ENCODE measurements at regions not wholly inside any gene's neighbourhood (a gene's known extent, or its start where the extent isn't known, plus 50 kb on each side); places are given as distances from the start of the nearest gene placed in this dataset.
A peak's percentile ranks its signal among the peaks of the same experiment; 100 is the strongest.
"Not testable (repeated sequence)": the region's sequence is repeated elsewhere in the genome, so short reads cannot be mapped to it uniquely, and the experiment has no call there.

- in situ Hi-C loops (cut with HindIII; ENCODE audit: low pct_unique_long_range_greater_than_20kb, low sequenced_read_pairs); DNase-seq (ENCODE audit: low read depth): not testable (repeated sequence)
Observed at GRCh38 chr3:147245638-147246037, 160.7 kb downstream of the ZIC4 start.

GRCh38 chr3:147245022-147245421 is 161.3 kb downstream of the ZIC4 start:
- in situ Hi-C loops (cut with HindIII; ENCODE audit: low pct_unique_long_range_greater_than_20kb, low sequenced_read_pairs); DNase-seq (ENCODE audit: low read depth): not testable (repeated sequence)

GRCh38 chr3:147244397-147244796 is 161.9 kb downstream of the ZIC4 start:
- no peak for DNase-seq (ENCODE audit: low read depth)
- in situ Hi-C loops (cut with HindIII; ENCODE audit: low pct_unique_long_range_greater_than_20kb, low sequenced_read_pairs) = no loop called here

- DNase-seq (ENCODE audit: low read depth) = no peak
- in situ Hi-C loops (cut with HindIII; ENCODE audit: low pct_unique_long_range_greater_than_20kb, low sequenced_read_pairs) = no loop called here
Observed at GRCh38 chr3:147240581-147240980, 165.8 kb downstream of the ZIC4 start.

GRCh38 chr3:147237991-147238390 is 168.4 kb downstream of the ZIC4 start:
- DNase-seq (ENCODE audit: low read depth) = no peak
- in situ Hi-C loops (cut with HindIII; ENCODE audit: low pct_unique_long_range_greater_than_20kb, low sequenced_read_pairs) = no loop called here

- in situ Hi-C loops (cut with HindIII; ENCODE audit: low pct_unique_long_range_greater_than_20kb, low sequenced_read_pairs) = not testable (repeated sequence)
Observed at GRCh38 chr3:147231980-147232379, 174.4 kb downstream of the ZIC4 start.

GRCh38 chr3:147231111-147231510 is 175.2 kb downstream of the ZIC4 start:
- no peak for DNase-seq (ENCODE audit: low read depth)
- in situ Hi-C loops (cut with HindIII; ENCODE audit: low pct_unique_long_range_greater_than_20kb, low sequenced_read_pairs) = no loop called here

More at GRCh38 chr3:147231980-147232379, 174.4 kb downstream of the ZIC4 start:
- not testable (repeated sequence) for DNase-seq (ENCODE audit: low read depth)

GRCh38 chr3:147222291-147222690 is 184.1 kb downstream of the ZIC4 start:
- in situ Hi-C loops (cut with HindIII; ENCODE audit: low pct_unique_long_range_greater_than_20kb, low sequenced_read_pairs) = no loop called here
- no peak for DNase-seq (ENCODE audit: low read depth)

GRCh38 chr3:147218965-147219364 is 187.4 kb downstream of the ZIC4 start:
- no peak for DNase-seq (ENCODE audit: low read depth)
- in situ Hi-C loops (cut with HindIII; ENCODE audit: low pct_unique_long_range_greater_than_20kb, low sequenced_read_pairs) = no loop called here

GRCh38 chr3:147216143-147216673 is 190.1 kb downstream of the ZIC4 start:
- DNase-seq (ENCODE audit: low read depth) = no peak
- in situ Hi-C loops (cut with HindIII; ENCODE audit: low pct_unique_long_range_greater_than_20kb, low sequenced_read_pairs) = no loop called here

- in situ Hi-C loops (cut with HindIII; ENCODE audit: low pct_unique_long_range_greater_than_20kb, low sequenced_read_pairs) = no loop called here
- no peak for DNase-seq (ENCODE audit: low read depth)
Observed at GRCh38 chr3:147215660-147216059, 190.7 kb downstream of the ZIC4 start.

GRCh38 chr3:147213633-147214032 is 192.7 kb downstream of the ZIC4 start:
- no peak for DNase-seq (ENCODE audit: low read depth)
- in situ Hi-C loops (cut with HindIII; ENCODE audit: low pct_unique_long_range_greater_than_20kb, low sequenced_read_pairs) = no loop called here

GRCh38 chr3:147210676-147211075 is 195.7 kb downstream of the ZIC4 start:
- no peak for DNase-seq (ENCODE audit: low read depth)
- in situ Hi-C loops (cut with HindIII; ENCODE audit: low pct_unique_long_range_greater_than_20kb, low sequenced_read_pairs) = no loop called here

- no peak for DNase-seq (ENCODE audit: low read depth)
- in situ Hi-C loops (cut with HindIII; ENCODE audit: low pct_unique_long_range_greater_than_20kb, low sequenced_read_pairs) = no loop called here
Observed at GRCh38 chr3:147201086-147201485, 205.3 kb downstream of the ZIC4 start.

- no peak for DNase-seq (ENCODE audit: low read depth)
- in situ Hi-C loops (cut with HindIII; ENCODE audit: low pct_unique_long_range_greater_than_20kb, low sequenced_read_pairs) = no loop called here
Observed at GRCh38 chr3:147200545-147200944, 205.8 kb downstream of the ZIC4 start.

- no peak for DNase-seq (ENCODE audit: low read depth)
- in situ Hi-C loops (cut with HindIII; ENCODE audit: low pct_unique_long_range_greater_than_20kb, low sequenced_read_pairs) = no loop called here
Observed at GRCh38 chr3:147197739-147198138, 208.6 kb downstream of the ZIC4 start.

GRCh38 chr3:147195887-147196286 is 210.5 kb downstream of the ZIC4 start:
- no peak for DNase-seq (ENCODE audit: low read depth)
- in situ Hi-C loops (cut with HindIII; ENCODE audit: low pct_unique_long_range_greater_than_20kb, low sequenced_read_pairs) = no loop called here

GRCh38 chr3:147191795-147192385 is 214.5 kb downstream of the ZIC4 start:
- DNase-seq (ENCODE audit: low read depth) = peak; percentile 27
- in situ Hi-C loops (cut with HindIII; ENCODE audit: low pct_unique_long_range_greater_than_20kb, low sequenced_read_pairs) = no loop called here

GRCh38 chr3:147189016-147189415 is 217.3 kb downstream of the ZIC4 start:
- no peak for DNase-seq (ENCODE audit: low read depth)
- in situ Hi-C loops (cut with HindIII; ENCODE audit: low pct_unique_long_range_greater_than_20kb, low sequenced_read_pairs) = no loop called here

- no peak for DNase-seq (ENCODE audit: low read depth)
- in situ Hi-C loops (cut with HindIII; ENCODE audit: low pct_unique_long_range_greater_than_20kb, low sequenced_read_pairs) = no loop called here
Observed at GRCh38 chr3:147187687-147188086, 218.7 kb downstream of the ZIC4 start.

Measured in Caki2 (cell line).